CD14-positive monocyte (primary cell): ENCODE measurements at regions not wholly inside any gene's neighbourhood (a gene's known extent, or its start where the extent isn't known, plus 50 kb on each side); places are given as distances from the start of the nearest gene placed in this dataset.

Experiments used
- DNase-seq, 3 donors: peaks; one replicate each; pipeline ENCODE4 v3.0.0-alpha.2; 2011 to 2022
- H2AFZ ChIP-seq: 2 replicates; pipeline ENCODE4 v1.6.0; 2012; ENCODE audit warnings: mild to moderate bottlenecking, low read depth, low read length, inconsistent platforms; ENCODE audit not compliant: insufficient read depth, poor library complexity, severe bottlenecking
- H3K27ac ChIP-seq, 2 donors: 1 replicate in 1 of 2; 2 replicates in 1 of 2; pipeline ENCODE4 v1.5.1; 2012 to 2013; ENCODE audit warnings: low read length in 2 of 2, control low read depth in 1 of 2, inconsistent platforms in 1 of 2, low read depth in 1 of 2, mild to moderate bottlenecking in 1 of 2
- H3K27me3 ChIP-seq, 2 donors: one replicate each; pipeline versions ENCODE4 v1.6.0 to v1.6.1; 2011 to 2013; ENCODE audit warnings: low read length in 2 of 2; ENCODE audit not compliant: control insufficient read depth in 2 of 2, insufficient read depth in 2 of 2
- H3K36me3 ChIP-seq, 2 donors: replicated peaks in 1 of 2; 1 replicate in 1 of 2; 2 replicates in 1 of 2; pipeline versions ENCODE4 v1.5.1 to v1.6.1; 2012 to 2013; ENCODE audit warnings: low read length in 2 of 2, control low read depth in 1 of 2, inconsistent platforms in 1 of 2, mild to moderate bottlenecking in 1 of 2; ENCODE audit not compliant: insufficient read depth in 2 of 2, control insufficient read depth in 1 of 2
- H3K4me1 ChIP-seq, 2 donors: 1 replicate in 1 of 2; 2 replicates in 1 of 2; pipeline versions ENCODE4 v1.5.1 to v1.6.1; 2012 to 2013; ENCODE audit warnings: low read length in 2 of 2, control low read depth in 1 of 2, inconsistent platforms in 1 of 2, mild to moderate bottlenecking in 1 of 2, moderate library complexity in 1 of 2; ENCODE audit not compliant: insufficient read depth in 2 of 2, control insufficient read depth in 1 of 2
- H3K4me2 ChIP-seq: replicated peaks from 2 replicates; pipeline ENCODE3; 2012; ENCODE audit warnings: low read length, moderate library complexity, mild to moderate bottlenecking; ENCODE audit not compliant: poor library complexity, severe bottlenecking; ENCODE audit errors: extremely low read depth
- H3K4me3 ChIP-seq, 3 experiments: fragments of 200-600 bp in 1 of 3; sonication (generic) in 1 of 3; replicated peaks in 1 of 3; 1 replicate in 2 of 3; 2 replicates in 1 of 3; pipeline ENCODE4 v1.5.1; 2011 to 2013; ENCODE audit warnings: low read length in 3 of 3, mild to moderate bottlenecking in 3 of 3, control low read depth in 2 of 3, low read depth in 2 of 3, inconsistent platforms in 1 of 3, moderate library complexity in 1 of 3
- H3K79me2 ChIP-seq: 2 replicates; pipeline ENCODE4 v1.6.0; 2012; ENCODE audit warnings: mild to moderate bottlenecking, control low read depth, inconsistent platforms, low read length, moderate library complexity; ENCODE audit not compliant: insufficient read depth
- H3K9ac ChIP-seq: 2 replicates; pipeline ENCODE4 v1.6.0; 2017; ENCODE audit warnings: low read length, mild to moderate bottlenecking; ENCODE audit not compliant: insufficient read depth, poor library complexity, severe bottlenecking
- H3K9me3 ChIP-seq, 2 donors: replicated peaks in 1 of 2; 1 replicate in 1 of 2; 2 replicates in 1 of 2; pipeline versions ENCODE4 v1.5.1 to v1.6.1; 2012 to 2013; ENCODE audit warnings: low read length in 2 of 2, control low read depth in 1 of 2; ENCODE audit not compliant: control insufficient read depth in 1 of 2, insufficient read depth in 1 of 2
- H4K20me1 ChIP-seq: 2 replicates; pipeline ENCODE4 v1.6.0; 2012; ENCODE audit warnings: mild to moderate bottlenecking, low read length, control low read depth, moderate library complexity; ENCODE audit not compliant: insufficient read depth
- H3K27ac Mint-ChIP-seq, 7 donors: one replicate each; pipeline ENCODE4 v1.8.0; 2020; ENCODE audit warnings: mild to moderate bottlenecking in 7 of 7, mixed read lengths in 7 of 7, moderate library complexity in 6 of 7, inconsistent platforms in 2 of 7
- H3K27me3 Mint-ChIP-seq, 3 donors: one replicate each; pipeline ENCODE4 v1.8.0; 2021 to 2022; ENCODE audit warnings: low read depth in 3 of 3, mild to moderate bottlenecking in 3 of 3, mixed read lengths in 3 of 3, moderate library complexity in 3 of 3, inconsistent platforms in 1 of 3
- H3K36me3 Mint-ChIP-seq, 2 donors: one replicate each; pipeline ENCODE4 v1.8.0; 2020; ENCODE audit warnings: mixed read lengths in 2 of 2, inconsistent platforms in 1 of 2, mild to moderate bottlenecking in 1 of 2
- H3K4me1 Mint-ChIP-seq: one replicate; pipeline ENCODE4 v1.8.0; 2020; ENCODE audit warnings: mild to moderate bottlenecking, mixed read lengths
- H3K4me3 Mint-ChIP-seq, 2 donors: one replicate each; pipeline ENCODE4 v1.8.0; 2020; ENCODE audit warnings: mild to moderate bottlenecking in 2 of 2, mixed read lengths in 2 of 2, moderate library complexity in 1 of 2
- H3K9me3 Mint-ChIP-seq, 7 donors: one replicate each; pipeline ENCODE4 v1.8.0; 2020 to 2022; ENCODE audit warnings: mixed read lengths in 7 of 7, mild to moderate bottlenecking in 6 of 7, moderate library complexity in 6 of 7, inconsistent platforms in 2 of 7
- WGBS: methylation state at CpG from one replicate; pipeline ENCODE4 v1.1.5; 2013; ENCODE audit warnings: missing lambda C conversion rate; ENCODE audit not compliant: insufficient coverage; 5-methylcytosine and 5-hydroxymethylcytosine counted together
- intact Hi-C, 2 donors: fragments of 100-400 bp; cut with micrococcal nuclease; formaldehyde crosslinking; loops; one replicate each; pipeline versions ENCODE4 v1.15.0 to v1.15.1; 2023
- TF ChIP-seq, protein P1 (sequence below): fragments of 200-600 bp; IDR thresholded peaks from one replicate; pipeline ENCODE4 v1.8.0; 2022; ENCODE audit warnings: antibody characterized with exemption, mild to moderate bottlenecking

DNA sequence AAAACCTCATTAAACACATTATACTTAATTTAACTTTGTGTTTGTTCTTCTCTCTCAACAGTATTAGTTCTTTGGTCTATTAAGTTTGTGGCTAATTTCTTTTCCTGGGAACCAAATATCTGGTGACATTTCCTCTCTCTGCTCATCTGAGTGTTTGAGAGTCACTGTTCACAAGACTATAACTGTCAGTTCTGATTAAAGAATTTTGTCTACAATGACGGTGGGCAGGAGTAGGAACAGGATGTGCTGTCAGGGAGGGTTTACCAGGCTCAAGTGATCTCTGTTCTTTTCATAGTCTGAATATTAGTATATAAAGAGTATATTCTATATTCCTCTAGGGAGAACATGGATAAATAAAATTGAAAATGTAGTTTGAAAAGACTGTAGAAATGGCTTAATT, 92.9 kb downstream of the ALG10B start:
- DNase-seq = no peak
- H3K27ac Mint-ChIP-seq = no peak overlapping the region
- no CpG with 5 or more reads among the region's 1 CpG for WGBS

GRCh38 chr12:38411426-38411825, 94.9 kb downstream of the ALG10B start:
- Histone ChIP-seq H4K20me1 (no peaks in the 10 kb centered on the region), H3K4me3 (no peak overlapping the region), H3K27ac (peak overlapping the region in 1 of 2 donors; percentile 40), H3K36me3 (no peaks in the 10 kb centered on the region), H3K4me2 (no peak overlapping the region), H2AFZ (no peak overlapping the region), H3K9me3 (no peaks in the 10 kb centered on the region), H3K4me1 (peaks cover 0 to 4% of the 10 kb centered on the region in 2 donors), H3K79me2 (no peaks in the 10 kb centered on the region), H3K9ac (no peak overlapping the region), H3K27me3 (no peaks in the 10 kb centered on the region)
- TF ChIP-seq, protein P1, sequence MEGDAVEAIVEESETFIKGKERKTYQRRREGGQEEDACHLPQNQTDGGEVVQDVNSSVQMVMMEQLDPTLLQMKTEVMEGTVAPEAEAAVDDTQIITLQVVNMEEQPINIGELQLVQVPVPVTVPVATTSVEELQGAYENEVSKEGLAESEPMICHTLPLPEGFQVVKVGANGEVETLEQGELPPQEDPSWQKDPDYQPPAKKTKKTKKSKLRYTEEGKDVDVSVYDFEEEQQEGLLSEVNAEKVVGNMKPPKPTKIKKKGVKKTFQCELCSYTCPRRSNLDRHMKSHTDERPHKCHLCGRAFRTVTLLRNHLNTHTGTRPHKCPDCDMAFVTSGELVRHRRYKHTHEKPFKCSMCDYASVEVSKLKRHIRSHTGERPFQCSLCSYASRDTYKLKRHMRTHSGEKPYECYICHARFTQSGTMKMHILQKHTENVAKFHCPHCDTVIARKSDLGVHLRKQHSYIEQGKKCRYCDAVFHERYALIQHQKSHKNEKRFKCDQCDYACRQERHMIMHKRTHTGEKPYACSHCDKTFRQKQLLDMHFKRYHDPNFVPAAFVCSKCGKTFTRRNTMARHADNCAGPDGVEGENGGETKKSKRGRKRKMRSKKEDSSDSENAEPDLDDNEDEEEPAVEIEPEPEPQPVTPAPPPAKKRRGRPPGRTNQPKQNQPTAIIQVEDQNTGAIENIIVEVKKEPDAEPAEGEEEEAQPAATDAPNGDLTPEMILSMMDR = no peak
- peaks cover 0 to 2% (median 1%) of the 10 kb centered on the region in 3 donors for H3K27me3 Mint-ChIP-seq
- H3K36me3 Mint-ChIP-seq = peaks cover 0 to 2% of the 10 kb centered on the region in 2 donors
- WGBS = no CpG with 5 or more reads among the region's 2 CpGs
- peak overlapping the region in 1 of 2 donors; percentile 72 for H3K4me3 Mint-ChIP-seq
- peak overlapping the region in 2 of 7 donors; percentile 30 to 52 for H3K27ac Mint-ChIP-seq
- peak; percentile 40 to 88 (median 78) for DNase-seq
- H3K4me1 Mint-ChIP-seq = peaks cover 3% of the 10 kb centered on the region
- intact Hi-C loops = no loop called here
- peaks cover 0 to 4% (median 3%) of the 10 kb centered on the region in 7 donors for H3K9me3 Mint-ChIP-seq

More for the DNA sequence above, 92.9 kb downstream of the ALG10B start:
- H3K27me3 Mint-ChIP-seq = peaks cover 0 to 3% (median 1%) of the 10 kb centered on the region in 3 donors
- peaks cover 3% of the 10 kb centered on the region for H3K4me1 Mint-ChIP-seq
- no peak overlapping the region for H3K4me3 Mint-ChIP-seq
- TF ChIP-seq, protein P1 = no peak
- Histone ChIP-seq H2AFZ (peak overlapping the region; percentile 9), H3K36me3 (no peaks in the 10 kb centered on the region), H3K4me2 (no peak overlapping the region), H3K9ac (no peak overlapping the region), H3K4me1 (peaks cover 0 to 4% of the 10 kb centered on the region in 2 donors), H3K27me3 (no peaks in the 10 kb centered on the region), H3K4me3 (no peak overlapping the region), H3K27ac (no peak overlapping the region), H3K79me2 (no peaks in the 10 kb centered on the region), H3K9me3 (peaks cover 4 to 7% of the 10 kb centered on the region in 2 donors), H4K20me1 (no peaks in the 10 kb centered on the region)
- H3K36me3 Mint-ChIP-seq = peaks cover 0 to 2% of the 10 kb centered on the region in 2 donors
- H3K9me3 Mint-ChIP-seq = peaks cover 4 to 14% (median 9%) of the 10 kb centered on the region in 7 donors
- intact Hi-C loops = no loop called here
